HG03520 (cell line): ENCODE measurements at regions not wholly inside any gene's neighbourhood (a gene's known extent, or its start where the extent isn't known, plus 50 kb on each side); places are given as distances from the start of the nearest gene placed in this dataset.
A peak's percentile ranks its signal among the peaks of the same experiment; 100 is the strongest.
"Not testable (repeated sequence)": the region's sequence is repeated elsewhere in the genome, so short reads cannot be mapped to it uniquely, and the experiment has no call there.

Source experiments
- ATAC-seq: cut with Tn5 transposase; IDR thresholded peaks from one replicate; pipeline ENCODE4 v1.9.1; 2021; ENCODE audit warnings: mild to moderate bottlenecking, moderate library complexity; ENCODE audit not compliant: unreplicated experiment

GRCh38 chr12:74328623-74329022 is 209.0 kb upstream of the ATXN7L3B start:
- no peak for ATAC-seq

DNA sequence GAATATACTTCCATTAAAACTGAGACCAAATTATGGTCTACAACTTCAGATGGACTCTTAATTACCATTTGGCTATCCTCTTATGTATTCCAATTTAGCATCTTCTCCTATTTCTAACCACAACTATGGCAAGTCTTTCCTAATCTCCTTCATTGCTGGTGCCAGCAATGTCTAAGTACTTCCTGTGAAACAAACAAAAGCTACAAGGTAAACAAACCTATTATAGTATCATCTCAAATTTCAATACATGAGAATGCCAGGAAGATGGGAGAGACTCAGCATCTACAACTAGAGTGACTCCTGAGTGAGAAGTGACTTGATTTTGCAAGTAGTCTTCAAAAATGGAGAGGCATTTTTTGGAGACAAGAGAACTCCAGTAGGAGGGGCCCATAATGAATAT is 202.9 kb upstream of the ATXN7L3B start:
- ATAC-seq, result no peak

DNA sequence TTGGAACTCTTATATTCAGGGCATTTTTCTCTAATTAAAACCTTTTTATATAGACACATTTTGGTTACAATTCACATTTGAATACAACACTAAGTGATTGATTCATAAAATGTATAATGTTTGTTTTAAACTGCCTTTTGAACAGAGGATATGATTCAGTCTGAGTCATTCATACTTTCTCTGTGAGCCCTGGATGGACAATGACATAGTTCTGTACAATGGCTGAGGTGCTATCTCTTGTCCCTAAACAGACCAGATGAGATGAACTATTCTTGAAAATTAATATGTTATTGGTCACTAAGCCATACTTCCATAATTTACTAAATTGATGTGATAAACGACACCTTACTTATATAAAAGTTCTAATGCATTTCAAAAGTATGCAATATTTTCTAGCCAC is 199.7 kb upstream of the ATXN7L3B start:
- ATAC-seq, result no peak

GRCh38 chr12:74339211-74339610 is 198.4 kb upstream of the ATXN7L3B start:
- ATAC-seq, result no peak

DNA sequence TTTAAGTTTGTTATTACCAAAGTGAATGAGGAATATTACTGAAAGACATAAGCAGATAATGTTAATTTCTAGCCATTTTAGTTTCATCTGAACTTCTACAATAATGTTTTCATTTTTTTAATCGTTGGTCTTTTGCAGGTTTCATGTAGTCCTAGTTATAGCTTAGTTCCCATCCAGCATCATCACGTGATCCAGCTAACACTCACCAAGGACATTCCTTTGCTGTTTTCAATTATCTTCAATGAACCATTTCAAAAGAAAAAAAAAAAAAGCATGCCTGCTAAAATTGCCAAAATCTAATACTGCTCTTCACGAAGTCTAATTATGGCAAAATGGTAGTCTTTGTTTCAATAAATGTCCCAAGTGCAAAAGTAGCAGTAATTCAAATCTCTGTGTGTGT is 187.7 kb upstream of the ATXN7L3B start:
- ATAC-seq, result no peak

DNA sequence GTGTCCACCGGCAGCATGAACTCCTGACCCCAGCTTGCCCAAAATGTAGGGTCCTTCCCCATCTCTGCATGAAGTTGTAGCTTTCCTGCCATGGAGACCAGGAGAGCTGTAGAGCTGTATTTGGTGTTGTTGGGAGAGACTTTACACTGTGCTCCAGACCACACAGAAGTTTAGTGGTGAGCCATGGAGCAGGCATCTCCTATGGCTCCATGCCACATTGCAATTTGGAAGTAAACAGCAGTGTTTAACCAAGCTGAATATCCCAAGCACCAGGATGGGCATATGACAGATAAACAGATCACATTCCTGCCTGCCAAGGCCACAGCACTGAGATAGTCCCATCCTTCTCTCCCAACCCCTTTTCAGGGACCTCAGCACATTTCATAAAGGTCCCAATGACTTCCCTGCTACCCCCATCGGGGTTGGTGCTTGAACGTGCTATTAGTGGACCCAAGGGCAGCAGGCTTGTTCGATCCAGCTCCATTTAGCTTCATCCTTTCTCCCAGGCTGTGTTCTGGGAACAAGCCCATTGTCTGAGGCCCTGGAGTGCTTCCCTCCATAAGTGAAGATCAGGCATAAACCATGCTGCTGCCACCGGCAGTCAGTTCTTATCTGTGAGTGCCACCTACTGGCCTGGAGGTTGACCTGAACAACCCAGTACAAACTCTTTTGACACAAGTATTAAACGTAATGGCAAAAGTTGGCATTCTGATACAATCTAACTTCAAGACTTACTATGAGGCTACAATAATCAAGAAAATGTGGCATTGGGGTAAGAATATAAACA is 172.3 kb upstream of the ATXN7L3B start:
- ATAC-seq, result peak; percentile 78

GRCh38 chr12:74370608-74371216 is 166.9 kb upstream of the ATXN7L3B start:
- no peak for ATAC-seq

GRCh38 chr12:74379114-74379513 is 158.5 kb upstream of the ATXN7L3B start:
- ATAC-seq, result no peak

- no peak for ATAC-seq
Measured at GRCh38 chr12:74381958-74382357, 155.7 kb upstream of the ATXN7L3B start.

DNA sequence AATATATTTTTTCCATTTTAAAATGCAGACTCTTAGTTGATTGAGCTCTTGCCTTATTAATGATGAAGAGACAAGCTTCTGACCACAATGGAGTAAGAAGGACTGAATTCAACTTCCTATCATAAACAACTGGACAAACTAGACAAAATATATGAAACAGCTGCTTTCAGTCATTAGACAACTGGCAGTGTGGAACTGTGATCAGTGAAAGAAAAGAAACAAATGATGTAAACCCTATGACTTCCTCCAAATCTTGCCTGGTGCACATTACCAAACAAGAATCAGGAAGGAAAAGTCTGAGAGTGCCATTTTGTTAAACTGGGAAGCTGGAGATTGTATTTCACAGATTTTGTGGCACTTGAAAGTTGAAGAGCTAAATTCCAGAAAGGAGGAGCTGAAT is 154.7 kb upstream of the ATXN7L3B start:
- ATAC-seq, result no peak

DNA sequence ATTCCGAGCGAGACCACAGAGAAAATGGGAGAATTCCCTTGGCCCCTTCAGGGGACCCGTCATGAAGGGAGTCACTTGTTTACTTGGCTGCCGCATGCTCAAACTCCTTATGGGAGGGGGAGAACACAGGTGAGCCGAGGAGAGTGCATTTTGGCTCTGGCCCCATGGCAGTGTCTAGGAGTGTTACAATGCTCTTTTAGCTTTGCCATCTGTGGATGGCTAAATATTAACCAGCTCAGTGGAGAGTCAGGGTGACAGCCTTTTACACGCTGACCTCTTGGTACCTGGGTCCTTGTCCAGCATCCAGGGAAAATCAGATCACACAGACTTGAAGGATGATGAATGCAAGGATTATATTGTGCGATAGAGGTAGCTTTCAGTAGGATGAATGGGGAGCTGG is 146.4 kb upstream of the ATXN7L3B start:
- no peak for ATAC-seq

DNA sequence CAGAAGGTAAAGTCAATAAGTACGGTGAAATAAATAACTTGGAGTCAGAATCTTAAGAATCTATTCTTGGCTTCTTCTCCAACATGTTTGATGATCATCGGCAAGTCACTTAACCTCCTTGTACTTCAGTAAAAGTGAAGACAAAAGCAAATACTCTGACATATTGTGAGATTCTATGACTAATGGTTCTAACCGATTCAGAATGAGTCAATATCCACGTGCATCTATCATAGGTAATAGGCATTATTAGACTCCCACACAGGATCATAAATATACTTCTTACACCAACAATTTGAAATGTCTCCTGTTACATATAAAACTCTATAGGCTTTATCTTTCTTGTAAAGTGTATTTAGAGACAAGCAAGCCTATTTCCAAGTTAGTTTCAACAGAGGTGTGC is 144.4 kb upstream of the ATXN7L3B start:
- ATAC-seq, result no peak

- ATAC-seq, result no peak
Measured at GRCh38 chr12:74394647-74395046, 143.0 kb upstream of the ATXN7L3B start.

GRCh38 chr12:74401035-74401434 is 136.6 kb upstream of the ATXN7L3B start:
- no peak for ATAC-seq

DNA sequence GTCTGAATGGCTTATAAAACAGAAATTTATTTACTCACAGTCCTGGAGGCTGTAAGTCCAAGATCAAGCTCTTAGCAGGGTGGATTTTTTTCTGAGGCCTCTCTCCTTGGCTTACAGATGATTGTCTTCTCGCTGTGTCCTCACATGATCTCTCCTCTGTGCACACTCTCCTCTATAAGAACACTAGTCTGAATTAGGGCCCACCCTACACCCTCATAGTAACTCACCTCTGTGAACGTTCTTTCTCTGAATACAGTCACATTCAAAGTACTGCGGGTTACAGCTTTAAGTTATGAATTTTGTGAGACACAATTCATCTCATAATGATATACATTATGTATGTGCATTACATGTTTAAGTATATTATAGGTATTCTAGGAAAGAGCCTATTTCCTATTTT is 135.7 kb upstream of the ATXN7L3B start:
- no peak for ATAC-seq

DNA sequence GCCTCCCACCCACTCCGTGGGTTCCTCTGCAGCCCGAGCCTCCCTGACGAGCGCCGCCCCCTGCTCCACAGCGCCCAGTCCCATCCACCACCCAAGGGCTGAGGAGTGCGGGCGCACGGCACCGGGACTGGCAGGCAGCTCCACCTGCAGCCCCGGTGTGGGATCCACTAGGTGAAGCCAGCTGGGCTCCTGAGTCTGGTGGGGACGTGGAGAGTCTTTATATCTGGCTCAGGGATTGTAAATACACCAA is 134.5 kb upstream of the ATXN7L3B start:
- not testable (repeated sequence) for ATAC-seq

DNA sequence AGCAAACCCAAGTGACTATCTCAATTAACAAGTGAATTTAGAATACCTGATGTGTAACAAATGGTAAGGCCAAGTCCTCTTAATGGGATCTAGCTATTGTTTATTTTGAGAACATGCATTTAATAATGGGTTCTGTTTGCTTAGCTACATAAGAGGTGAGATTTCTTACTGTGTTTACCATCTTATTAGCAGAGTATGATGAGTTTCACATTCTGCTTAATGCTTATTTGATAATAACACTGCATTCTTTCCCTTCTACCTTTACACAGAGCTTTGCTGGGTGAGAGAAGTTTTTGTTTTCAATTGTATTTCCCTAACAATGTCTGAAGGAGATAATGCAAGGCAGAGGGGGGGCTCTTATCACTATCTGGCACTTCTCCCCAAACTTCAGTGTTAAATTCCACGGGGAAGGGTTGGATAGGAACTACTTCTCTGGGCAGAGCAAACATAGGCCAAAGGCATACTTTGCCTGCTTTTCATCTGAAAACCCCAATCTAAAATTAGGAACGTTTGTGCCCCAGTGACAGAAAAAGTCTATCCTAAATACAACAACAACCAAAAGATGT is 129.0 kb upstream of the ATXN7L3B start:
- no peak for ATAC-seq

DNA sequence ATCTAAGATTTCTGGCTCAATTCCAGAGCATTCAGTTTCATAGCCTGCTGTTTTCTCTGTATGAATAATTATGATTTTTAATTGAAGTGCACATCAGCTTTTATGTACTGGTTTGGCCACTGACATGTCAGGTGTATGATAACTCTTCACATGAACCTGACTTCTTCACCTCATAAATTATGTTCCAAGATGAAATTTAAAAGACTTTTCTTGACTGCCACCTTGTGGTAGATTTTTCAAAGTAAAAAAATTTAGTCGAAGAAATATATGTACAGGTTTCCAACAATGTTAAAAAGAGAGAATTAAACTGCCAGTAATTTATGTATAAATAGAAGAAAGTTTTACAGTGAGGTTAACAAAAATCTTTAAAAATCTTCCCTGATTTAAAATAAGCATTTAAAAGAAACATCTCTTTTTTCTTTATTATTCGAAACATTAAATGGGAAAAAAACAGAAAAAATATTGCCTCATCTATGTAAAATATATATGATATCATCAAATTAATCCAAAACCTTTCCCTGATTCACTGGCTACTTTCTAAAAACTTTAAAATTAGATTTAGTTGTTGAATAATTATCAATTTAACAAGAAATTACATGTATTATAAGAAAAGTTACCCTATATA is 124.9 kb upstream of the ATXN7L3B start:
- ATAC-seq, result no peak

- ATAC-seq, result peak; percentile 89
Measured at GRCh38 chr12:74415633-74416032, 122.0 kb upstream of the ATXN7L3B start.

- no peak for ATAC-seq
Measured at GRCh38 chr12:74418573-74418972, 119.1 kb upstream of the ATXN7L3B start.

DNA sequence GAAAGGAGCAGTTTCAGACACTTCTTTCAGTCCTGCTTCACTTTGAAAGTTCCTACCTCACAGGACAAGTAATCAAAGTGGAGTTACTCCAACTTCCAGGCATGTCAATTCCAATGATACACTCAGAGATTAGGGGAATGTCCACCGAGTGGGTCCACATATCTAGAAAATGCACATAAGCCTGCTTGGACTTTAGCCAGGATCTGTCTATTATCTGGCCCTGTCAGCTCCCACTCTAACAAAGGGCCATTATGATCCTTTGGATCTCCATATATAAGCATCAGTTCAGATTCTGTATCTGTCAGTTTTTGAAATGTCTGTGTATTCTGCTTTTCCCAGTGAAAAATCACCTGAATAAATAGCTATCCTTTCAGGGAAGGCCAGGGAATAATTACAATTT is 112.9 kb upstream of the ATXN7L3B start:
- no peak for ATAC-seq

GRCh38 chr12:74426091-74426490 is 111.5 kb upstream of the ATXN7L3B start:
- no peak for ATAC-seq
